Coronary artery (tissue), 2 donors: ENCODE measurements at regions not wholly inside any gene's neighbourhood (a gene's known extent, or its start where the extent isn't known, plus 50 kb on each side); places are given as distances from the start of the nearest gene placed in this dataset.

Experiments used
- DNase-seq: peaks from one replicate; pipeline ENCODE4 v3.0.0-alpha.2; 2017; ENCODE audit warnings: low spot score
- H3K27ac ChIP-seq, 2 donors: fragments of 200-600 bp; sonication (generic); one replicate each; pipeline ENCODE4 v1.5.1; 2016 to 2019
- H3K4me3 ChIP-seq: fragments of 200-600 bp; sonication (generic); 2 replicates; pipeline ENCODE4 v1.5.1; 2016; ENCODE audit warnings: mild to moderate bottlenecking, moderate library complexity
- TF ChIP-seq, protein P1 (sequence below): fragments of 200-600 bp; sonication (generic); IDR thresholded peaks from one replicate; pipeline ENCODE4 v1.5.1; 2019; ENCODE audit warnings: antibody characterized with exemption

DNA sequence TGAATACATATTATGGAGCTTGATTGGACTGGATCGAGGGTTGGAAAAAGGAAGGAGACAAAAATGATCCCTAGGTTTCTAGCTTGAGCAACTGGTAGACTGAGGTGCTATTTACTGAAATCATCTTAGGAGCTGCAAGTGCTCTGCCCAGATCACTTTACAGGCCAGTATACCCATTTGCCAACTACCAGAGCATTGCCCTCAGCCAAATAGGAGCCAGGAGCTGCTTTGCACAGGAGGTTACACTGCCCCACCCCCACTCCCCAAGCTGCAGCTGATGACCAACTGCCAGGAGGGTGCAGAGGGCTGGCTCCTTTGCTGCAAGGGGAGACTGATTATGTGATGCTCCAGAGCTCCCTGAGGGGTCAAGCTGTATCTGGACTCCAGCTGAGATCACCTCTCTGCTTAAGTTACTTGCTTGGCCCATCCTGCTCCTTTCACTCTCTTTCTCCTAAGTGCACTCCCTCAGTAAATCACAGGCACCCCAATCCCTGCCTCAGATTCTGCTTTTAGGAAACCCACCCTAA is 275.4 kb downstream of the ZEB1 start:
- no peak overlapping the region for H3K4me3 ChIP-seq
- DNase-seq, result no peak
- TF ChIP-seq, protein P1, sequence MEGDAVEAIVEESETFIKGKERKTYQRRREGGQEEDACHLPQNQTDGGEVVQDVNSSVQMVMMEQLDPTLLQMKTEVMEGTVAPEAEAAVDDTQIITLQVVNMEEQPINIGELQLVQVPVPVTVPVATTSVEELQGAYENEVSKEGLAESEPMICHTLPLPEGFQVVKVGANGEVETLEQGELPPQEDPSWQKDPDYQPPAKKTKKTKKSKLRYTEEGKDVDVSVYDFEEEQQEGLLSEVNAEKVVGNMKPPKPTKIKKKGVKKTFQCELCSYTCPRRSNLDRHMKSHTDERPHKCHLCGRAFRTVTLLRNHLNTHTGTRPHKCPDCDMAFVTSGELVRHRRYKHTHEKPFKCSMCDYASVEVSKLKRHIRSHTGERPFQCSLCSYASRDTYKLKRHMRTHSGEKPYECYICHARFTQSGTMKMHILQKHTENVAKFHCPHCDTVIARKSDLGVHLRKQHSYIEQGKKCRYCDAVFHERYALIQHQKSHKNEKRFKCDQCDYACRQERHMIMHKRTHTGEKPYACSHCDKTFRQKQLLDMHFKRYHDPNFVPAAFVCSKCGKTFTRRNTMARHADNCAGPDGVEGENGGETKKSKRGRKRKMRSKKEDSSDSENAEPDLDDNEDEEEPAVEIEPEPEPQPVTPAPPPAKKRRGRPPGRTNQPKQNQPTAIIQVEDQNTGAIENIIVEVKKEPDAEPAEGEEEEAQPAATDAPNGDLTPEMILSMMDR, result no peak
- no peak overlapping the region for H3K27ac ChIP-seq

- TF ChIP-seq, protein P1, result no peak
- DNase-seq, result no peak
- Histone ChIP-seq H3K27ac (no peak overlapping the region), H3K4me3 (no peak overlapping the region)
These were observed 274.1 kb downstream of the ZEB1 start for GRCh38 chr10:31593124-31593523.

DNA sequence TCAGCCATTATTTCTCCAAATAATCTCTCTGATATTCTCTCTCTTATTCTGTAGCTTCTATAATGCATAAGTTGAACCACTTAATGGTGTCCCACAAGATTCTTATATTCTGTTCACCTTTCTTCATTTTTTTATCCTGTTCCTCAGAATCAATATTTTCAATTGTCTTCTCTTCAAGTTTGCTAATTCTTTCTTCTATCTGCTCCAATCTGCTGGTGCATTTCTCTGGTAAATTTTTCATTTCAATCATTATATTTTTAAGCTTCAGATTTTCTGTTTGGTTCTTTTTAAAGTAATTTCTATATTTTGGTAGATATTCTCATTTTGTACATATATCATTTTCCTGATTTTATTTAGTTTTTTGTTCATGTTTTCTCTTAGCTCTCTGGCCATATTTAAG is 272.6 kb downstream of the ZEB1 start:
- no peak for DNase-seq
- no peak overlapping the region for H3K4me3 ChIP-seq
- H3K27ac ChIP-seq, result no peak overlapping the region
- TF ChIP-seq, protein P1, result no peak

DNA sequence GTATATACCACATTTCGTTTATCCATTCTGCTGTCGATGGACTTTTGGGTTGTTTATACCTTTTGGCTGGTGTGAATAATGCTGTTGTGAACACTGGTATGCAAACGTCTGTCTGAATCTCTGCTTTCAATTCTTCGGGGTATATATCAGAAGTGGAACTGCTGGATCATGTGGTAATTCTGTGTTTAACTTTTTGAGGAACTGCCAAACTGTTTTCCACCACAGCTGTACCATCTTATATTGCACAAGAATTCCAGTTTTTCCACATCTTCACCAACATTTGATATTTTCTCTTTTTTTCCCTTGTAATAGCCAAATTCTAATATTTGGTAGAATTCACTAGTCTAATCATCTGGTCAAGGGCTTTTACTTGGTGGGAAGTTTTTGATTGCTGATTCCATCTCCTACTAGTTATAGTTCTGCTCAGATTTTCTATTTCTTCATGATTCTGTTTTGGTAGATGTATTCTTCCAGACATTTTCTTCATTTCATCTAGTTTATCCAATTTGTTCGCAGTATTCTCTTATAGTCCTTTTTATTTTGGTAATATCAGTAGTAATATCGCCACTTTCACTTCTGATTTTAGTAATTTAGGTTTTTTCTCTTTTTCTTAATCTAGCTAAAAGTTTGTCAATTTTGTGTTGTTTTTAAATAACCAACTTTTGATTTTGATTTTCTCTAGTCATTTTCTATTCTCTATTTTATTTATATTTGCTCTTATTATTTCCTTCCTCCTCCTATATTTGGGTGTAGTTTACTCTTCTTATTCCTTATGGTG is 271.2 kb downstream of the ZEB1 start:
- no peak overlapping the region for H3K4me3 ChIP-seq
- H3K27ac ChIP-seq, result peak overlapping the region in 1 of 2 donors; percentile 10
- TF ChIP-seq, protein P1, result no peak
- DNase-seq, result no peak

- TF ChIP-seq, protein P1, result no peak
- peak; percentile 64 for DNase-seq
- Histone ChIP-seq H3K27ac (no peak overlapping the region), H3K4me3 (no peak overlapping the region)
These were observed 268.7 kb downstream of the ZEB1 start for GRCh38 chr10:31587691-31588090.

DNA sequence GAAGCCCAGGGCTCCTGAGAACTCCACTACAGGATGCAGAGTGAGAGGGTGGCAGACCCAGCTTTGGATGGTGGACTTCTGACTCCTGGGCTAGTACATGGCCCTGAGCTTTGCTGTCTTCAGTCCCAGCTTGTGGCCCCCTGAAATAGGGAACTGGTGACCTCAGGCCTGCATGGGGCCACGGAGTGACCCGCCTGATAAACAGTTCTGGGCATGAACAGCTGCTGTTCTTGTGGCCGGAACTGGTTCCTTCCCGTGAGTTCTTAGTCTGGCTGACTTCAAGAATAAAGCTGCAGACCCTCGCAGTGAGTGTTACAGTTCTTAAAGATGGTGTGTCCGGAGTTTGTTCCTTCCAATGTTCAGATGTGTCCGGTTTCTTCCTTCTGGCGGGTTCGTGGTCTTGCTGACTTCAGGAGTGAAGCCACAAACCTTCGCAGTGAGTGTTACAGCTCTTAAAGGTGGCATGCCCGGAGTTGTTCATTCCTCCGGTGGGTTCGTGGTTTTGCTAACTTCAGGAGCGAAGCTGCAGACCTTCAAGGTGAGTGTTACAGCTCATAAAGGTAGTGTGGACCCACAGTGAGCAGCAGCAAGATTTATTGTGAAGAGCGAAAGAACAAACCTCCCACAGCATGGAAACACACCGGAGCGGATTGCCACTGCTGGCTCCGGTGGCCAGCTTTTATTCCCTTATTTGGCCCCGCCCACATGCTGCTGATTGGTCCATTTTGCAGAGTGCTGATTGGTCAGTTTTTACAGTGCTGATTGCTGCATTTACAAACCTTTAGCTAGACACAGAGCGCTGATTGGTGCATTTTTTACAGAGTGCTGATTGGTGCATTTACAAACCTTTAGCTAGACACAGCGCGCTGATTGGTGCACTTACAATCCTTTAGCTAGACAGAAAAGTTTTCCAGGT is 268.0 kb downstream of the ZEB1 start:
- Histone ChIP-seq H3K27ac (peak overlapping the region in 1 of 2 donors; percentile 67), H3K4me3 (peak overlapping the region; percentile 15)
- TF ChIP-seq, protein P1, result no peak
- peak; percentile 67 for DNase-seq
